ENCODE measurements at regions not wholly inside any gene's neighbourhood (a gene's known extent, or its start where the extent isn't known, plus 50 kb on each side); places are given as distances from the start of the nearest gene placed in this dataset.
A peak's percentile ranks its signal among the peaks of the same experiment; 100 is the strongest.
"Not testable (repeated sequence)": the region's sequence is repeated elsewhere in the genome, so short reads cannot be mapped to it uniquely, and the experiment has no call there.

DNA sequence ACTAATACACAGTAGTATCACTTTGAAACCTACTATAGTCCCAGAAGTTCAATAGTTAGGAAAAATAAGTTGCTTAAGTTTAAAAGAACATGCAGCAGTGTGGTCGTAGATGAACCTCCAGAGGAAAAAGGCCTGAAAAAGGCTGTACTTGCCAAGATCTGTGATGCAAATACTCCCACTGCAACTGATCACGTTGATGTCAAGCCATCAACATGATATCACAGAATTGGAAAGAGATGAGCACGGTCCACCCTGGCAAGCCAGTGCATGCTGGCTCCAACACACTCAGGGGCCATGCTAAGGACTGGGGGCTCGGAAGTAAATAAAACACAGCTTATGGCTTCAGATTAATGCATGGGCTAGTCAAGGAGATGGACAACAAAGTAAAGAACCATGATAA, 71.8 kb upstream of the LRCH1 start:
- Histone ChIP-seq H3K4me1 (ENCODE audit: control insufficient read depth, insufficient read depth, low read length) (no peaks in the 10 kb centered on the region), H3K4me3 (ENCODE audit: low read depth, low read length) (no peak overlapping the region), H3K9me3 (ENCODE audit: control insufficient read depth, insufficient read depth, low read length) (no peaks in the 10 kb centered on the region), H3K27ac (ENCODE audit: low read depth, low read length) (no peak overlapping the region), H3K27me3 (ENCODE audit: control insufficient read depth, insufficient read depth, low read length) (no peaks in the 10 kb centered on the region), H3K9ac (ENCODE audit: low read depth, low read length) (no peak overlapping the region), H3K36me3 (ENCODE audit: control insufficient read depth, insufficient read depth, low read length) (no peaks in the 10 kb centered on the region)

DNA sequence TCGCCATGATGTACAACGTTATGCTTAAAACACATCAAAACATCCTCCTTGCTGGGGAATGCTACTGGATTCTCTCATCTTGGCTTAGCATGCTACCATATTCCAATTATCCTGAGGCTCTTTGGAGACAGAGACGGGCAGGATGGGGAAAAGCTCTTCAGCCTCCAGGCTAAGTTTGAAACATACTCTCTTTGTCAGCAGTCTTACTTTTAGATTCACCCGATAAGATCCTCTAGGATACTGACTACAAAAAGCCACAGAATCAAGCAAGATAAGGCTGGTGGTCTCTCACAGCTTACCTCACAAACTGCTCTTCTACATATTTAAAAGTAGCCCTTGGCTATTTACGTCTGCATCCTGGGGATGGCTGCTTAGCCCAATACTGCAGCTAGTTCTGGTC, 72.8 kb upstream of the LRCH1 start:
- Histone ChIP-seq H3K27ac (ENCODE audit: low read depth, low read length) (no peak overlapping the region), H3K27me3 (ENCODE audit: control insufficient read depth, insufficient read depth, low read length) (no peaks in the 10 kb centered on the region), H3K4me1 (ENCODE audit: control insufficient read depth, insufficient read depth, low read length) (no peaks in the 10 kb centered on the region), H3K4me3 (ENCODE audit: low read depth, low read length) (no peak overlapping the region), H3K9ac (ENCODE audit: low read depth, low read length) (no peak overlapping the region), H3K9me3 (ENCODE audit: control insufficient read depth, insufficient read depth, low read length) (no peaks in the 10 kb centered on the region), H3K36me3 (ENCODE audit: control insufficient read depth, insufficient read depth, low read length) (no peaks in the 10 kb centered on the region)

DNA sequence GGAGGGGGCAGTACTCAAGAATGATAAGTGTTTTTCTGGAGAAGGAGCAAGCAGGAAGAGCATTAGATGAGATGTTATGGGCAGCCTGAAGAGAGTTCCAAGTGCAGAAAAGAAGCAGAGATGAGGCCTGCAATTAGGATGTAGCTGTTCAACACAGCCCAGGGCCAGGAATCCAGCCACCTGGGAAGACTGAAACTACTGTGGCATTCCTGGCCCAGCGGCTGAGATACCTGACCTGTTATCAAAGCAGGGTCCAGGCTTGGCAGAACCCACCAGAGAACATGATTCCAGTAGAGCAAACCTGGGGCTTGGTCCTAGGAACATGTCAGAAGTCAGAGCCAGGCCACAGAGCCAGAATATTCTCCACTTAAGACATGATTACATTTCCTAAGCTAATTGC, 73.3 kb upstream of the LRCH1 start:
- Histone ChIP-seq H3K9ac (ENCODE audit: low read depth, low read length) (no peak overlapping the region), H3K27me3 (ENCODE audit: control insufficient read depth, insufficient read depth, low read length) (no peaks in the 10 kb centered on the region), H3K36me3 (ENCODE audit: control insufficient read depth, insufficient read depth, low read length) (no peaks in the 10 kb centered on the region), H3K27ac (ENCODE audit: low read depth, low read length) (no peak overlapping the region), H3K4me3 (ENCODE audit: low read depth, low read length) (no peak overlapping the region), H3K4me1 (ENCODE audit: control insufficient read depth, insufficient read depth, low read length) (no peaks in the 10 kb centered on the region), H3K9me3 (ENCODE audit: control insufficient read depth, insufficient read depth, low read length) (no peaks in the 10 kb centered on the region)

DNA sequence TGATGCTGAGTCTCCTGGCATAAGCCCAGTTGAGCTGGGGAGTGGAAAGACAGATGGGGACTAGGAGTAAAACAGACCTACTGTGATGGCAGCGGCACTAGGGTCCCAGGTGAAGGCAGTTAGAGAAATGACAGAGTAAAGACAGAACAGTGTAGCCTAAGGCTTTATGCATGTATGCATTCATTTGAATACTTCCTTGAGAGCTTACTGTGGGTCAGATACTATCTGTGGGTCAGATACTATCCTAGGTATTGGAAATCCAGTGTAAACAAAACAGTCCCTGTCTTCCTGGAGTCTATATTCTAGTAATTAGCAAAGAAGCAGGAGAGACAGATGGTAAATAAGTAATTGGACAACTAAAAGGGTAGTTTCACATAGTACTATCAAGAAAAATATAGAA, 73.7 kb upstream of the LRCH1 start:
- H3K9me3 ChIP-seq (ENCODE audit: control insufficient read depth, insufficient read depth, low read length): no peaks in the 10 kb centered on the region
- no peaks in the 10 kb centered on the region for H3K27me3 ChIP-seq (ENCODE audit: control insufficient read depth, insufficient read depth, low read length)
- H3K9ac ChIP-seq (ENCODE audit: low read depth, low read length): no peak overlapping the region
- H3K27ac ChIP-seq (ENCODE audit: low read depth, low read length): no peak overlapping the region
- H3K4me3 ChIP-seq (ENCODE audit: low read depth, low read length): no peak overlapping the region
- no peaks in the 10 kb centered on the region for H3K36me3 ChIP-seq (ENCODE audit: control insufficient read depth, insufficient read depth, low read length)
- no peaks in the 10 kb centered on the region for H3K4me1 ChIP-seq (ENCODE audit: control insufficient read depth, insufficient read depth, low read length)

DNA sequence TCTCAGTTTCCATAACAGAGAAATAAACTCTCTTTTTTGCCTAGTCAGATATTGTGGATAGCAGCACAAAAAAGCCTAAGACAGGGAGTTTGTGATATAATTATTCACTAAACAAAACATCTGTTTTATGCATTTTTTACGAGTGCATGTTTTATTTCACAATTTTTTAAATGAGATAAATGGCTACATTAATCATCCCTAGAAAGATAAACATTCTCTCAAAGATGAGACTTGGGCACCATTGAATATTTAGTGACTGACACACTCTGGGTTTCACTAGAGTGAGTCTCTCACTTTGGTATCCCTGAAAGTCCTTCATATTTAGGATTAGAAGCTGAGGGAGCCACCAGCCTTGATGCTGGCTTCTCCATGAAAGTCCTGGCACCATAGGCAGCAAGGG, 74.3 kb upstream of the LRCH1 start:
- H3K27ac ChIP-seq (ENCODE audit: low read depth, low read length): no peak overlapping the region

DNA sequence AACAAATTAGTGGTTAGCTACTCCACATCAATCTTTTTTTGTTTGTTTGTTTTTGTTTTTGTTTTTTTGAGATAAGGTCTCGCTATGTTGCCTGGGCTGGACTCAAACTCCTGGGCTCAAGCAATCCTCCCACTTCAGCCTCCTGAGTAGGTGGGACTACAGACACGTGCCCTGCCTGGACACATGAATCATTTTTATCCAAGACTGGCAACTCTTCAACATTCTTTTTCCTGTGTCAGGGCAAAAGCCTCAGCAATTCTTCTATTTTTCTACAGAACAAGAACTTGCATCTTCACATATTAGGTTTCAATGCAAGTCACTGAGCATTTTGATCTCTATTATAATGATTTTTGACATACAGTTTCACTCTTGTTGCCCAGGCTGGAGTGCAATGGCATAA, 76.8 kb upstream of the LRCH1 start:
- Histone ChIP-seq H3K9me3 (ENCODE audit: control insufficient read depth, insufficient read depth, low read length) (no peaks in the 10 kb centered on the region), H3K9ac (ENCODE audit: low read depth, low read length) (no peak overlapping the region), H3K36me3 (ENCODE audit: control insufficient read depth, insufficient read depth, low read length) (no peaks in the 10 kb centered on the region), H3K27ac (ENCODE audit: low read depth, low read length) (no peak overlapping the region), H3K27me3 (ENCODE audit: control insufficient read depth, insufficient read depth, low read length) (no peaks in the 10 kb centered on the region), H3K4me3 (ENCODE audit: low read depth, low read length) (no peak overlapping the region), H3K4me1 (ENCODE audit: control insufficient read depth, insufficient read depth, low read length) (no peaks in the 10 kb centered on the region; the same call in 1 of the 2 replicates)

More for the DNA sequence above, 74.3 kb upstream of the LRCH1 start:
- Histone ChIP-seq H3K4me1 (ENCODE audit: control insufficient read depth, insufficient read depth, low read length) (no peaks in the 10 kb centered on the region), H3K36me3 (ENCODE audit: control insufficient read depth, insufficient read depth, low read length) (no peaks in the 10 kb centered on the region), H3K9me3 (ENCODE audit: control insufficient read depth, insufficient read depth, low read length) (no peaks in the 10 kb centered on the region), H3K27me3 (ENCODE audit: control insufficient read depth, insufficient read depth, low read length) (no peaks in the 10 kb centered on the region), H3K9ac (ENCODE audit: low read depth, low read length) (no peak overlapping the region), H3K4me3 (ENCODE audit: low read depth, low read length) (no peak overlapping the region)

DNA sequence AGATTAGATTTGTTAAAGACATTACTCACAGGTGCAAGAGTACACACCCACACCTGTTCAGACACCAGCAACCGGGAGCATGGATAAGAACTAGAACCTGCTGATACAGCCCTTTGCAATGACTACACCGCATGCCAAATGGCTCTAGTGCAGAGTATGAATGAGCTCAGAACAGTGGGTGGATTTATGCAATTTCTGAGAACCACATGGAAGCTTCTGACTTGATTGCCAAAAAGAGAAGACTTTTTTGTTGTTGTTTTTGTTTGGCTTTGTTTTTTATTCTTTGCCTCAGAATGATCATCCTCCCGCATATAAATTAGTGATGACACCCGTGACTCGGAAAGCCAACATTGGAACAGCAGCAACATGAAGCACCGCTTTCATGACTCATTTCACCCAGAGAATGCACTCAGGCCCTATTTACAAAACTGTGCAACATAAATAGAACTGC, 77.4 kb upstream of the LRCH1 start:
- Histone ChIP-seq H3K9me3 (ENCODE audit: control insufficient read depth, insufficient read depth, low read length) (no peaks in the 10 kb centered on the region), H3K27ac (ENCODE audit: low read depth, low read length) (no peak overlapping the region), H3K27me3 (ENCODE audit: control insufficient read depth, insufficient read depth, low read length) (no peaks in the 10 kb centered on the region), H3K4me3 (ENCODE audit: low read depth, low read length) (no peak overlapping the region), H3K36me3 (ENCODE audit: control insufficient read depth, insufficient read depth, low read length) (no peaks in the 10 kb centered on the region), H3K4me1 (ENCODE audit: control insufficient read depth, insufficient read depth, low read length) (no peaks in the 10 kb centered on the region; the same call in 1 of the 2 replicates), H3K9ac (ENCODE audit: low read depth, low read length) (no peak overlapping the region)

DNA sequence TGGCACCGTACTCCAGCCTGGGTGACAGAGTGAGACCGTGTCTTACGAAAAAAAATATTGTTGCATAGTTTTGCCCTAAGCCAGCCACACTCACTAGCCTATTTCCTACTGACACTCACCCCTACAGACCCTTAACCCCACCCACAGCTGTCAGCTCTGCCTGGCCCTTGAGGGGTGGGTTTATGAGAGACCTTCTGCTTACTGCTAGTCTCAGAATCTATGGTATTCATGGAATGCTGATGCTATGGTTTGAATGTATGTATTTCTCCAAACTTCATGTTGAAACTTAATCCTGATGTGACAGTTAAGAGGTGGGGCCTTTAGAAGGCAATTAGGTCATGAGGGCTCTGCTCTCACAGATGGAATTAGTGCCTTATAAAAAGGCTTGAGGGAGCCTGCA, 79.2 kb upstream of the LRCH1 start:
- H3K4me1 ChIP-seq (ENCODE audit: control insufficient read depth, insufficient read depth, low read length): no peaks in the 10 kb centered on the region; the same call in 1 of the 2 replicates
- H3K9ac ChIP-seq (ENCODE audit: low read depth, low read length): no peak overlapping the region
- H3K9me3 ChIP-seq (ENCODE audit: control insufficient read depth, insufficient read depth, low read length): no peaks in the 10 kb centered on the region
- no peaks in the 10 kb centered on the region for H3K36me3 ChIP-seq (ENCODE audit: control insufficient read depth, insufficient read depth, low read length)
- no peak overlapping the region for H3K4me3 ChIP-seq (ENCODE audit: low read depth, low read length)
- no peaks in the 10 kb centered on the region for H3K27me3 ChIP-seq (ENCODE audit: control insufficient read depth, insufficient read depth, low read length)
- no peak overlapping the region for H3K27ac ChIP-seq (ENCODE audit: low read depth, low read length)

DNA sequence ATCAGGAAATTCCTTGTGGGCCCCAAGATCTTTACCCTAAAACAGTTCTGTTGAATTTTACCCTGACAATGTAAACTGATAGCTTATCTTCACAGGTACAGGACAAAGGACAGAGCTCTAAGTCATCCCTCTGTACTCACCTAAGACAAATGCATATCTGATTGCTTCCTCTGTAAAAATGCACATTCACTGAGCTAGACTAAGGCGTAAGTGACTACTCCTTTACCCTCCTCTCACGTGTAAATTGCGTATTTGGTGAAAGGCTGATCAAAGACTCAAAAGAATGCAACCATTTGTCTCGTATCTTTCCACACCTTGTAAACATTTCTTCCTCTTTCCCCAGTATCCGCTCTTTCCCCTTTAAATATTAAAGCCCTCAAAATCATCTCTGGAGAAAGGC, 80.6 kb upstream of the LRCH1 start:
- no peaks in the 10 kb centered on the region for H3K27me3 ChIP-seq (ENCODE audit: control insufficient read depth, insufficient read depth, low read length)
- no peaks in the 10 kb centered on the region for H3K9me3 ChIP-seq (ENCODE audit: control insufficient read depth, insufficient read depth, low read length)
- H3K36me3 ChIP-seq (ENCODE audit: control insufficient read depth, insufficient read depth, low read length): no peaks in the 10 kb centered on the region
- no peaks in the 10 kb centered on the region; the same call in 1 of the 2 replicates for H3K4me1 ChIP-seq (ENCODE audit: control insufficient read depth, insufficient read depth, low read length)
- H3K27ac ChIP-seq (ENCODE audit: low read depth, low read length): peak overlapping the region; percentile 26
- no peak overlapping the region for H3K4me3 ChIP-seq (ENCODE audit: low read depth, low read length)
- no peak overlapping the region for H3K9ac ChIP-seq (ENCODE audit: low read depth, low read length)

DNA sequence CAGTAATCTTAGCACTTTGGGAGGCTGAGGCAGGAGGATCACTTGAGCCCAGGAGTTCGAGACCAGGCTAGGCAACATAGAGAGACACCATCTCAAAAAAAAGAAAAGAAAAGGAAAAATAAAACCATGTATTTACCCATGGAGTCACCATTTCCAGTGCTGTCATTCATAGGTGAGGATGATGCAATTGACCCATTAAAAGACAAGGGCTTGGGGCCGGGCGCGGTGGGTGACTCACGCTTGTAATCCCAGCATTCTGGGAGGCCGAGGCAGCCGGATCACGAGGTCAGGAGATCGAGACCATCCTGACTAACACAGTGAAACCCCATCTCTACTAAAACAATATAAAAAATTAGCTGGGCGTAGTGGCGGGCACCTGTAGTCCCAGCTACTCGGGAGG, 82.6 kb upstream of the RUBCNL start:
- not testable (repeated sequence) for H3K27ac ChIP-seq (ENCODE audit: low read depth, low read length); H3K4me1 ChIP-seq (ENCODE audit: control insufficient read depth, insufficient read depth, low read length); H3K9me3 ChIP-seq (ENCODE audit: control insufficient read depth, insufficient read depth, low read length); H3K36me3 ChIP-seq (ENCODE audit: control insufficient read depth, insufficient read depth, low read length); H3K9ac ChIP-seq (ENCODE audit: low read depth, low read length); H3K4me3 ChIP-seq (ENCODE audit: low read depth, low read length); H3K27me3 ChIP-seq (ENCODE audit: control insufficient read depth, insufficient read depth, low read length)

DNA sequence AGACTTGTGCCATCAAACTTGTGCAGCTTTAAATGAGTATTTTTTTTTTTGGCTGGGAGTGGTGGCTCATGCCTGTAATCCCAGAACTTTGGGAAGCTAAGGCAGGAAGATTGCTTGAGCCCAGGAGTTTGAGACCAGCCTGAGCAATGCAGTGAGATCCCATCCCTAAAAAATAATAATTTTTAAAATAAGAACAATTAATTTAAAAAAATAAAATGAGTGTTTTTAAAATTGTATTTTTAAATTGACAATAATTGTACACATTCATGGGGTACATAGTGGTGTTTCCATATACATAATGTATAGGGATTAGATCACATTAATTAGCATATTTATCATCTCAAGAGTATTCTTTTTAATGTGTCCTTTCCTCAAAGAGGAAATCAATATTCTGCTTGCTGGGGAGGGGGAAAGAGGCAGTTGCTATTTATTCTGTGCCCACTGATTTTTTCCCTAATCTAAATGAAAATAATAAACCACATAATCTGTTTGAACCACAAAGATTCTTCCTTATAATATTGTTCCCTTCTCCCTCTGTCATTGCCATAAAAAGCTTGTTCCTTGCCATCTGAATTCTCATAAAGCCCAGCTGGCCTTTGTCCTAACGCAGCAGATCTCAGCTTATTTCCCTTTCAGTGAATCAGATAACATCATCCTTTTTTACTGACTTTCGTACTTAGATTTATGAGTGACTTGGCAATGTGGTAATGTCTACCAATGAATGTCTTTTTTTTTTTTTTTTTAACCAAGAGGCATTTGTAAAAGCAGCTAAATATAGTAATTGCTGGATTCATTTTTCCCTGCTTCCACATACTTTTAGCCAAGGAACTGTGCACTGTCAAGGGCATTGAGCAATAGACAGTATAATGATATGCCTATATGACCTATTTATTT, 81.8 kb upstream of the RUBCNL start:
- Histone ChIP-seq H3K4me3 (ENCODE audit: low read depth, low read length) (no peak overlapping the region), H3K27ac (ENCODE audit: low read depth, low read length) (no peak overlapping the region), H3K36me3 (ENCODE audit: control insufficient read depth, insufficient read depth, low read length) (no peaks in the 10 kb centered on the region), H3K27me3 (ENCODE audit: control insufficient read depth, insufficient read depth, low read length) (no peaks in the 10 kb centered on the region), H3K9ac (ENCODE audit: low read depth, low read length) (no peak overlapping the region), H3K9me3 (ENCODE audit: control insufficient read depth, insufficient read depth, low read length) (no peaks in the 10 kb centered on the region), H3K4me1 (ENCODE audit: control insufficient read depth, insufficient read depth, low read length) (no peaks in the 10 kb centered on the region; the same call in 1 of the 2 replicates)
